Panc1 (cell line): ENCODE measurements at regions not wholly inside any gene's neighbourhood (a gene's known extent, or its start where the extent isn't known, plus 50 kb on each side); places are given as distances from the start of the nearest gene placed in this dataset.

Experiments used
- ATAC-seq: fragments of 200-7000 bp; cut with Tn5 transposase; 2 replicates; pipeline ENCODE4 v1.9.1; 2020; ENCODE audit warnings: mild to moderate bottlenecking, moderate library complexity
- BruUV-seq: library from RNA; stranded (reverse); fragments of 400-500 nt; replicated peaks from 2 replicates; lab custom pipeline; 2021; lab: Mats Ljungman, UMichigan
- CTCF ChIA-PET: fragments of 300-600 bp; sonication (Branson Sonifier 250); formaldehyde crosslinking; loops from one replicate; lab custom pipeline; 2022; ENCODE audit warnings: antibody characterized with exemption; lab: Charles Lee
- POLR2A ChIA-PET: fragments of 300-600 bp; sonication (Branson Sonifier 250); formaldehyde crosslinking; loops from one replicate; lab custom pipeline; 2022; ENCODE audit warnings: antibody characterized with exemption; lab: Charles Lee
- DNase-seq: peaks from one replicate; pipeline ENCODE4 v3.0.0-alpha.2; 2010; ENCODE audit warnings: low read depth, low spot score
- H3K27ac ChIP-seq: 2 replicates; pipeline ENCODE4 v1.5.1; 2011; ENCODE audit warnings: mild to moderate bottlenecking, low read length, inconsistent platforms
- H3K27me3 ChIP-seq: fragments of 200-500 bp; sonication (Bioruptor generic); 2 replicates; pipeline ENCODE4 v1.6.0; 2014; ENCODE audit warnings: low read length, inconsistent platforms; ENCODE audit not compliant: control insufficient read depth, insufficient read depth
- H3K36me3 ChIP-seq: fragments of 200-500 bp; sonication (Bioruptor generic); 2 replicates; pipeline ENCODE4 v1.5.1; 2014; ENCODE audit warnings: inconsistent platforms, mild to moderate bottlenecking, low read length, moderate library complexity; ENCODE audit not compliant: control insufficient read depth, insufficient read depth
- H3K4me1 ChIP-seq: 2 replicates; pipeline ENCODE4 v1.5.1; 2011; ENCODE audit warnings: inconsistent platforms, mild to moderate bottlenecking, low read length, moderate library complexity; ENCODE audit not compliant: control insufficient read depth, insufficient read depth
- H3K4me3 ChIP-seq, 2 experiments: 2 replicates each; pipeline ENCODE4 v1.5.1; 2011 to 2012; ENCODE audit warnings: low read depth in 2 of 2, low read length in 2 of 2, mild to moderate bottlenecking in 2 of 2, inconsistent platforms in 1 of 2, moderate library complexity in 1 of 2
- H3K9me3 ChIP-seq: fragments of 200-500 bp; sonication (Bioruptor generic); 2 replicates; pipeline ENCODE4 v1.5.1; 2014; ENCODE audit warnings: low read depth, mild to moderate bottlenecking, inconsistent platforms, low read length, moderate library complexity; ENCODE audit not compliant: control insufficient read depth, insufficient read depth
- CTCF ChIP-seq: fragments of 450-650 bp; IDR thresholded peaks from 2 replicates; pipeline ENCODE4 v1.5.1; 2017; ENCODE audit warnings: mild to moderate bottlenecking
- POLR2AphosphoS5 ChIP-seq: IDR thresholded peaks from 2 replicates; pipeline ENCODE4 v1.6.1; 2012; ENCODE audit warnings: mild to moderate bottlenecking, low read depth, low read length, moderate library complexity
- REST ChIP-seq, 2 experiments: IDR thresholded peaks; 2 replicates each; pipeline ENCODE4 v1.6.1; 2011 to 2012; ENCODE audit warnings: low read depth in 2 of 2, control low read depth in 1 of 2, low read length in 1 of 2, mild to moderate bottlenecking in 1 of 2, moderate library complexity in 1 of 2; ENCODE audit not compliant: insufficient read depth in 1 of 2
- SIN3A ChIP-seq: IDR thresholded peaks from 2 replicates; pipeline ENCODE4 v1.6.1; 2012; ENCODE audit warnings: low read depth, mild to moderate bottlenecking, low read length, moderate library complexity, borderline replicate concordance; ENCODE audit not compliant: insufficient read depth
- TCF7L2 ChIP-seq: IDR thresholded peaks from 2 replicates; pipeline ENCODE4 v1.6.1; 2011; ENCODE audit warnings: mild to moderate bottlenecking, low read depth, low read length, inconsistent platforms
- in situ Hi-C: cut with HindIII; loops from 2 replicates; pipeline ENCODE4 v1.10.0; 2016; ENCODE audit warnings: low sequenced_read_pairs, low pct_unique_long_range_greater_than_20kb
- intact Hi-C: fragments of 100-400 bp; cut with micrococcal nuclease; formaldehyde crosslinking; loops from one replicate; pipeline ENCODE4 v1.10.0; 2022; ENCODE audit not compliant: unreplicated experiment

GRCh38 chr11:70532731-70533130 is 134.4 kb downstream of the CTTN start:
- ATAC-seq (no peak), DNase-seq (no peak)
- H3K4me3 ChIP-seq = no peak overlapping the region
- no peaks in the 10 kb centered on the region for H3K4me1 ChIP-seq
- no TSS peak for BruUV-seq
- ChIA-PET POLR2A (no interaction called here), CTCF (no interaction called here)
- intact Hi-C loops (no loop called here), in situ Hi-C loops (no loop called here)
- H3K27ac ChIP-seq = no peak overlapping the region
- no peak for TF ChIP-seq SIN3A
- no peak for TF ChIP-seq TCF7L2
- H3K36me3 ChIP-seq = no peaks in the 10 kb centered on the region
- no peaks in the 10 kb centered on the region for H3K27me3 ChIP-seq
- H3K9me3 ChIP-seq = no peaks in the 10 kb centered on the region

GRCh38 chr11:70535191-70535971 is 137.1 kb downstream of the CTTN start:
- no peak for ATAC-seq
- Histone ChIP-seq H3K27ac (no peak overlapping the region), H3K4me1 (no peaks in the 10 kb centered on the region), H3K9me3 (no peaks in the 10 kb centered on the region), H3K27me3 (no peaks in the 10 kb centered on the region), H3K36me3 (no peaks in the 10 kb centered on the region), H3K4me3 (no peak overlapping the region)
- intact Hi-C loops (no loop called here), in situ Hi-C loops (no loop called here)
- ChIA-PET CTCF (no interaction called here), POLR2A (no interaction called here)
- no peak for DNase-seq
- TF ChIP-seq CTCF (no peak), POLR2AphosphoS5 (no peak), SIN3A (no peak), TCF7L2 (no peak), REST (IDR thresholded peaks at IDR 0.05; ENCODE audit: insufficient read depth in 1 of 2, low read depth in 2 of 2, low read length in 1 of 2) (no peak)
- BruUV-seq = no TSS peak
